Heart left ventricle (tissue), 13 donors: ENCODE measurements at regions not wholly inside any gene's neighbourhood (a gene's known extent, or its start where the extent isn't known, plus 50 kb on each side); places are given as distances from the start of the nearest gene placed in this dataset.

Experiments
- CTCF ChIP-seq, 12 donors: fragments of 200-600 bp; sonication (generic) in 4 of 12; IDR thresholded peaks; one replicate each; pipeline versions ENCODE4 v1.5.0 to v1.8.0; 2018 to 2022; ENCODE audit warnings: antibody characterized with exemption in 12 of 12, mild to moderate bottlenecking in 5 of 12
- POLR2A ChIP-seq, 2 donors: fragments of 450-650 bp; IDR thresholded peaks; one replicate each; pipeline ENCODE4 v1.6.1; 2017; ENCODE audit warnings: antibody characterized with exemption in 2 of 2, mild to moderate bottlenecking in 2 of 2, moderate library complexity in 2 of 2
- donor health status: ischemic (EF 13 %, LVEDD 7.1; RV severe dilation, severe dysfunction).
- donor health status: DM: no; HTN: yes; CAD: no.
- donor health status: DM: no; HTN: no; CAD: no.
- donor health status: ischemic (EF 25% LVEDD 6.9; RV normal size, moderate dysfunction).
- donor health status: ischemic (EF 25% LVEDD 5.7; RV mildly dilated, moderate dysfunction).
- donor health status: ischemic (EF 35%, LVEDD 5.7; RV mildly dilated, moderate dysfunction).
- donor health status: nonischemic (EF 11% LVEDD 7.7; RV severe dilation, severe dysfunction).
- donor health status: DM: yes; HTN: yes; CAD: no.
- donor health status: PGD.
- donor health status: ischemic (EF 29% LVEDD 5.4; RV normal size, mild dysfunction).
- donor health status: nonischemic (EF 23%, LVEDD 6.1; RV moderate dilation, normal function).

- TF ChIP-seq CTCF (IDR thresholded peaks at IDR 0.05) (no peak), POLR2A (IDR thresholded peaks at IDR 0.05) (no peak)
Observed at GRCh38 chr2:198414976-198415375, 610.6 kb downstream of the PLCL1 start.
